HG03520 (cell line): ENCODE measurements at regions not wholly inside any gene's neighbourhood (a gene's known extent, or its start where the extent isn't known, plus 50 kb on each side); places are given as distances from the start of the nearest gene placed in this dataset.

Experiments
- ATAC-seq: cut with Tn5 transposase; IDR thresholded peaks from one replicate; pipeline ENCODE4 v1.9.1; 2021; ENCODE audit warnings: mild to moderate bottlenecking, moderate library complexity; ENCODE audit not compliant: unreplicated experiment

DNA sequence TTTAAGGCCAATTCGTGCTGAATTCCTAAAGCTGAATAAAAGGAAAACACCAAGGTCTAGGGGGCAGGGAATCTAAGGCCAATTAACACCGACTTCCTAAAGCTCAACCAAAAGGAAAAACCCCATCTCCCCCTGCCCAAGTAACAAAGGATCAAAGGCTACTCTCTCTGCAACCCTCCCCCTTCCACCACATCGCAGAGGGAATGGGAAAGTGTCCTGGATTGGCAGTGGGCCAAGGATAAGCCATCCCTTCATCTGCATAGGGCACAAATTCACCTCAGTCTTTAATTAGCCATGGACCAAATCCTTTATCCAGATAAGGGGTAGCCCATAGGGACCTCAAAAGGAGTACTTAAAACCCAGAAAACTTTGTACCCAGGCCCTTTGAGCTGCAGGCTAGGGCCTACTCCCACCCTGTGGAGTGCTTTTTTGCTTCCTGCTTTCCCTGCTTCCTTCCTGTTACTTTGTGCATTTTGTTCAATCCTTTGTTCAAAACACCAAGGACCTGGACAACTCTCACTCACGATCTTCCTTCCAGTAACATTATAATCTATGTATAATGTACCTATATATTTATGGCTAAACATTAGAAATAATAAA lies 2119.8 kb upstream of the CELF4 start:
- ATAC-seq: no peak

DNA sequence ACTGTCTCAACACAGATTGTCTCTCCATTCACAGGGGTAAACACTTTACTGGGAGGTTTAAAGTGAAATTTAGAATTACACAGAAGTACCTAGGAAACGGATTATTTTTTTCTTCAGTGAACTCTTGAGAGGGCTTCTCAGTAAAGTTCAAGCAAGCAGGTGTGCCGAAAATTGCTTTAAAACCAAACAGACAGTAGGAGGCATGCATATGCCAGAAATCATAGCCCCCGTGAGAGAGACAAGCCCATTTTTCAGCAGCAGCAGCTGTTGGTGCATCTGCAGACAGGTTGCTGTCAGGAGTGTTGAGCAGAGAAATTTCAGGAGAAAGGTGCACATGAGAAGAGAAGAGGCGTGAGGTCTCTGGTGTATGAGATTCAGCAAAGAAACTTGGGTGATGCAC lies 2115.5 kb upstream of the CELF4 start:
- ATAC-seq: no peak

DNA sequence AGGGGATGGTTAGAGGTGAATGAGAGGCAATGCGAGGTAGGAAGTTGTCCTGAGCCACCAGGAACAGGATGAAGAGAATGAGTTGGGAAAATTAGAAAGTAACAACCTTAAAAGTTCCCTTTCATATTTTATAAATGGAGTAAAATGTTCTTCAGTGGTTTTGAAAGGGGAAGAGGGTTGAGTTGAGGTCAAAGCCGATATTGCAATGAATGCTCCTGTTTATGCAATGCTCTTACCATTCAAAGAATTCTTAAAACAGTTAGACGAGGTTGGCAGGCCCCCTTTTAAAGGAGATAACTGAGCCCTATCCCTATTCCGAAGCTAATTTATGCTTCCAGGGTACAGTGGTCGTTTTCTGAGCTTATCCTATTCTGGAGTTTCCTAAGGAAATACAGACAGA lies 2110.3 kb upstream of the CELF4 start:
- no peak for ATAC-seq

- ATAC-seq: no peak
Observed at GRCh38 chr18:39675368-39675767, 2109.8 kb upstream of the CELF4 start.

GRCh38 chr18:39672171-39672570 lies 2106.6 kb upstream of the CELF4 start:
- no peak for ATAC-seq

- no peak for ATAC-seq
Observed at GRCh38 chr18:39667905-39668304, 2102.3 kb upstream of the CELF4 start.

DNA sequence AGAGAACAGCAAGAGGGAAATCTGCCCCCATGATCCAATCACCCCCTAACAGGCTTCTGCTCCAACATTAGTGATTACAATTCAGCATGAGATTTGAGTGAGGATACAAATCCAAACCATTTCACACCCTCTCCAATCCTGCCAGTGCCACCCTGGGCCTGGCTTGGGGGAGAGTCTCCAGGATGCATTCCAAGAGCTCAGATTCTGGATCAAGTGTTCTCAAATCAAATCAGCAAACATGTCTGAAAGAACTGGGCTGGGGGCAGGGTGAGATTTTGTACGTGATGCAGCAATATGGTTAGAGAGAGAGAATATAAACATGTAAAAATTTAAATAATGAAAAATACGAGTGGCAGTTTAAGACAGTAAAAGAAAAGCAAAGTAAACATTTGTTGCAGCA lies 2100.9 kb upstream of the CELF4 start:
- no peak for ATAC-seq

- no peak for ATAC-seq
Observed at GRCh38 chr18:39661856-39662366, 2096.3 kb upstream of the CELF4 start.

DNA sequence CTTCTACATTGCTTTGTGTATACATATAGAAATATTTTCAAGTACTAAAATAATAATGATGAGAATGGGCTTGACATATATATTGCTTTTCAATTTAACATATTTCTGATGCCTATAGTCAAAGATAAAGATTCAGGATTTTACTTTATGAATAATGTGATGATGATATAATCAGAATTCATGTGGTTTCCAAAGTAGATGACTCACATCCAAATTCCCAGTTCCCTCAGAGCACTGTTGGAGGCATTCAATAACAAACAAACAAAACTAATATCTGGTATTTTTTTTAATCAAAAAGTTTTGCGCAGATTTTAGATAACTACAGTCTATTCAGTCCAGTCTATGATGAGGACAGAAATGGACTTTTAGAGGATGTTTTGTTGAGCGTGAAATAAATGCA lies 2094.5 kb upstream of the CELF4 start:
- ATAC-seq: no peak

- ATAC-seq: no peak
Observed at GRCh38 chr18:39655341-39655740, 2089.7 kb upstream of the CELF4 start.

DNA sequence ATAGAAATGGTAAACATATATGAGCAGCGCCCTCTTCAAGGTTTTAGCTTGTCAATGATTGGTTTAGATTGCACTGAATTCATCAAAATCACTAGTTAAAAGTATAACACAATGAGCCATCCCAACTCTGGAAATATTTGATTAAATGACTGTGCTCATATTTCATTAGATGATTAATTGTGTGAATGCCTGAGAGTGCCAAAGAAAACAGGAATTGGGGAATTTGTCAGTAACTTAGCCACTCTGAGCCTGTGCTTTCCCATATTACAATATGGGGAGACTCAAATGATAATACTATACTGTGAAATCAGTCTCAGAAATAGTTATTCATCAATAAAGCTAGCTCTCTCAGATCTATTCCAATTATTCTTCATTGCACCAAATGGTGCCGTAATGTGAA lies 2087.6 kb upstream of the CELF4 start:
- no peak for ATAC-seq

- ATAC-seq: no peak
Observed at GRCh38 chr18:39648616-39649015, 2083.0 kb upstream of the CELF4 start.

- ATAC-seq: no peak
Observed at GRCh38 chr18:39647627-39648534, 2082.3 kb upstream of the CELF4 start.

DNA sequence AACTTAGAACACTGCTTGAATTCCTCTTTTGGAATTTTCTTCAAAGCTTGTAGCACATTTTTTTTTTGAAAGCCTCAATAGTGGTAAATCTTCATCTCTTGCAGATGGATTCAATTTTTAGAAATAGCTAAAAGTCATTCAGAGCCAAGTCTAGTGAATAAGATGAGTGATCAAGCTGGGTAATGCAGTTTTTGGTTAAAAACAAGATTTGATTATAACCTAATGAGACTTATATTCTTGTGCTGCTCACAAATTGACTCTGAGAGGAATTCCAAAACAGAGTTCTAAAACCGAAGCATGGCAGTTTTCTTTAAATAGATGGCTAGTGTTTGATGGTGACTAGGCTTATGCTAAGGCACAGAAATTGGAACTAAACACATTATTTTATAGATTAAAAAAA lies 2072.6 kb upstream of the CELF4 start:
- ATAC-seq: no peak

DNA sequence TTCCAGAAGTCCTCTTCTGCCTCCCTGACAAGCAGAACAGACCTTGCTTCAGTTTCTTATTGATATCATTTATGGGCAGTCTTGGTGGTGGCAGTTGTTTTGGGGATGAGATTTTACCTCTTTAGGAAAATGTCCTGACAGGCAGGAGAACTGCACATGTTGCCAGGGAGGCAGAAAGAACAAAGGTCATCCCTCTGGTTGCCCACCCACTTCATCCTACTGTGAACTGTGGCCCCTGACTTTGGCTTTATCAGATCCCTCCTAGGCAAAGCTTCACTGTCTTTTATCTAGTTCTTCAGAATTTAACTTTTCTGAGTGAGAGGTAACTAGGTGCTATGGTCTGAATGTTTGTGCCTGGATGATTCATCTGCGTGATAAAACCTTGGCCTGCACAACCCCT lies 2071.3 kb upstream of the CELF4 start:
- no peak for ATAC-seq

GRCh38 chr18:39635966-39636365 lies 2070.4 kb upstream of the CELF4 start:
- ATAC-seq: no peak

- no peak for ATAC-seq
Observed at GRCh38 chr18:39635192-39635591, 2069.6 kb upstream of the CELF4 start.

DNA sequence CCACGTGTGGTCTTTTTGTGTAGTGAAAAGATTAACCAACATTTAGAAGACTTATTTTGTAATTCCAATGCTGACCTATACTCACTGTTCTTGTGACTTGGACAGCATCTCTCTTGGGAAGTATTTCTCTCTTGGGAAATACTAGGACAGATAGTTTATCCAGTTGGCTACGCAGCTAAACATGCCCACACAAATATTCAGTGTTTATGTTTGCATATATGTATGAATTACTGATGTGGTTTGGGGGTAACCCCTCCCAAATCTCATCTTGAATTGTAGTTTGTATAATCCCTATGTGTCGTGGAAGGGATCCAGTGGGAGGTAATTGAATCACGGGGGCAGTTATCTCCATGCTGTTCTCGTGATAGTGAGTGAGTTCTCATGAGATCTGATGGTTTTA lies 2062.3 kb upstream of the CELF4 start:
- no peak for ATAC-seq

- ATAC-seq: no peak
Observed at GRCh38 chr18:39624961-39625360, 2059.4 kb upstream of the CELF4 start.

- ATAC-seq: no peak
Observed at GRCh38 chr18:39622431-39622830, 2056.8 kb upstream of the CELF4 start.

DNA sequence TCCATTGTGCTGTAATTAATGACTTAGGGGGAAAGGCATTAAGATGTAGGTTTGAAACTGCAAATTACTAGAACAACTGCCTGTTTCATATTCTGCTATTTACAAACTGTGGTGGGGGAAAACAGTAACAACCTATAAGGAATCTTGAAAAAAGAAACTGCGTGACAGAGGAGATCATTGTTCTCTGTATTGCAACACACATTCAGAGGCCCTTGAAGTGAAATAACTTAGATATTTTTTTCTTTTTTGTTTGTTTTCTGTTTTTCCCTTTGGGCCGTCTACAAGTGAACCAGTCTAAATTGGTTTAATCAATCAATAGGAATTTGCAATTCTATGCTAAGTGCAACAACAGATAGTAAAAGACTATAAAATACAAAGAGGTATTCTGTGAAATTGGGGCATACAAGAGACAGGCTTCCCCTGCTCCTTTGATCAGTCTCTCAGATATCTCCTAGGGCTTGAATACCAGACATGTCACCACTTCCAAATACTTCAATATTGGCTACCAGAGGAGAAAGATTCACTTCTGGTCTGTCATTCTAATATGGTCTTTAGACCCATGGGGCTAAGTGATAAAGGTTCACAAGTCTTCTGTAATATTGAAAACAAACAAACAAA lies 2055.1 kb upstream of the CELF4 start:
- ATAC-seq: no peak
